Stimulated activated naive B cell treated with anti-CD40 and anti-IgM and Interleukin-4, amounts not matched to agents 10 μg/mL and 1 μg/mL and 100 μg/mL, for 72 hours (primary cell): ENCODE measurements at regions not wholly inside any gene's neighbourhood (a gene's known extent, or its start where the extent isn't known, plus 50 kb on each side); places are given as distances from the start of the nearest gene placed in this dataset.

Experiments
- ATAC-seq, 2 donors: fragments of 150-1000 bp; cut with Tn5 transposase; replicated peaks; 2 replicates each; pipeline ENCODE4 v1.10.0; 2021; ENCODE audit warnings: moderate library complexity in 1 of 2
- DNase-seq: peaks from one replicate; pipeline ENCODE4 v3.0.0; 2021
- H3K27ac Mint-ChIP-seq: one replicate; pipeline ENCODE4 v1.8.0; 2022; ENCODE audit warnings: mild to moderate bottlenecking, mixed read lengths
- H3K27me3 Mint-ChIP-seq, 2 donors: one replicate each; pipeline ENCODE4 v1.8.0; 2022; ENCODE audit warnings: mixed read lengths in 2 of 2
- H3K36me3 Mint-ChIP-seq, 2 donors: one replicate each; pipeline ENCODE4 v1.8.0; 2022; ENCODE audit warnings: mixed read lengths in 2 of 2, mild to moderate bottlenecking in 1 of 2
- H3K4me1 Mint-ChIP-seq, 2 donors: one replicate each; pipeline ENCODE4 v1.8.0; 2022; ENCODE audit warnings: mixed read lengths in 2 of 2, mild to moderate bottlenecking in 1 of 2
- H3K4me3 Mint-ChIP-seq, 2 donors: one replicate each; pipeline ENCODE4 v1.8.0; 2022; ENCODE audit warnings: mild to moderate bottlenecking in 2 of 2, mixed read lengths in 2 of 2, moderate library complexity in 1 of 2
- H3K9me3 Mint-ChIP-seq, 2 donors: one replicate each; pipeline ENCODE4 v1.8.0; 2022; ENCODE audit warnings: mixed read lengths in 2 of 2, mild to moderate bottlenecking in 1 of 2

DNA sequence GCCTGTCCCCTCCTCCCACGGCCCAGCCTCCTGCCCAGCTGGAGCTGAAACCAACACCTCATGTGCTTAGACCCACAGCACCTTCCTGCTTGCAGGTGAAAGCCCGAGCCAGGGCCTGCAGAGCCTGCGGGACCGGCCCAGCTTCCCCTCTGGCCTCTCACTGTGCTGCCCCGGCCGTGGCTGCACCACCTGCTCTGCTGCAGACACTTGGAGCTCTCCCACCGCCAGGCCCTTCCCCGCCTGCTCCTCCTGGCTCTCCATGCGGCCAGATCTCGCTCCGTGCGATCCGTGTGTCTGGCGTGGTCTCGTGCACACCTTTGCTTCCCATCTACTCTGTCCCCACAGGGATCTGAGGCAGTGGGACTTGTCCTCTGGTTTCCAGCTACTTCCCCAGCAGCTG, 72.2 kb upstream of the FBRSL1 start:
- Mint-ChIP-seq H3K27ac (no peak overlapping the region), H3K27me3 (peaks cover 3 to 9% of the 10 kb centered on the region in 2 donors), H3K36me3 (no peaks in the 10 kb centered on the region), H3K4me3 (no peak overlapping the region), H3K9me3 (peaks cover 0 to 3% of the 10 kb centered on the region in 2 donors), H3K4me1 (peaks cover 10 to 43% of the 10 kb centered on the region in 2 donors)
- DNase-seq (no peak), ATAC-seq (no peak)

GRCh38 chr12:132416827-132417226, 73.1 kb upstream of the FBRSL1 start:
- Mint-ChIP-seq H3K27me3 (peaks cover 0 to 7% of the 10 kb centered on the region in 2 donors), H3K36me3 (no peaks in the 10 kb centered on the region), H3K27ac (no peak overlapping the region), H3K4me1 (peaks cover 8 to 37% of the 10 kb centered on the region in 2 donors), H3K9me3 (peaks cover 0 to 3% of the 10 kb centered on the region in 2 donors), H3K4me3 (no peak overlapping the region)
- ATAC-seq (no peak), DNase-seq (no peak)

DNA sequence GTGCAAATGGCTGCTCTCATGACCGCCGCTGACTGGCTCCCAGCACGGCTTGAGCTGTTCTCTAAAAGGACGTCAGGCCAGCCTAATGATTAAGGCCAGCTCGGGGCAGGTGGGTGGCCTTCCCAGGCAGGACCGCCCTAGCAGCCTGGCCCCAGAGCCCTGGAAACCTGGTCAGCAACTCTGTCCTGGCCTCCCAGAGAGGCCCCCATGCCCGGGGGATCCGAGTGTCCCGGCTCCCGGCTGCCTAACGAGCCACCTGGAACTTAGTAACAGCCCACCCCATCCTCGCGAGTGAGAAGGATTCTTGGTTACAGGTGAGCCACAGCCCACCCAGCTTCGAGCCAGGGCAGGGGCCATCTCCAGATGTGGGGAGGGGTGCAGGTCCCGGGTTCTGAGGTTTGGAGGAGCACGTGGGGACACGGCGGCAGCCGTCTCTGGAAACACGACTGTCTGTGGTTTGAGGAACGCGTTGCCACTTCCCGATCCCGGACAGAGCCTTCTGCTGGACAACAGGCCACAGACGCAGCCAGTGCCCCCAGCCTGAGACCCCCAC, 73.8 kb upstream of the FBRSL1 start:
- ATAC-seq (no peak), DNase-seq (no peak)
- Mint-ChIP-seq H3K36me3 (no peaks in the 10 kb centered on the region), H3K27ac (no peak overlapping the region), H3K4me3 (no peak overlapping the region), H3K9me3 (peaks cover 0 to 3% of the 10 kb centered on the region in 2 donors), H3K27me3 (peaks cover 0 to 7% of the 10 kb centered on the region in 2 donors), H3K4me1 (peaks cover 5 to 31% of the 10 kb centered on the region in 2 donors)

DNA sequence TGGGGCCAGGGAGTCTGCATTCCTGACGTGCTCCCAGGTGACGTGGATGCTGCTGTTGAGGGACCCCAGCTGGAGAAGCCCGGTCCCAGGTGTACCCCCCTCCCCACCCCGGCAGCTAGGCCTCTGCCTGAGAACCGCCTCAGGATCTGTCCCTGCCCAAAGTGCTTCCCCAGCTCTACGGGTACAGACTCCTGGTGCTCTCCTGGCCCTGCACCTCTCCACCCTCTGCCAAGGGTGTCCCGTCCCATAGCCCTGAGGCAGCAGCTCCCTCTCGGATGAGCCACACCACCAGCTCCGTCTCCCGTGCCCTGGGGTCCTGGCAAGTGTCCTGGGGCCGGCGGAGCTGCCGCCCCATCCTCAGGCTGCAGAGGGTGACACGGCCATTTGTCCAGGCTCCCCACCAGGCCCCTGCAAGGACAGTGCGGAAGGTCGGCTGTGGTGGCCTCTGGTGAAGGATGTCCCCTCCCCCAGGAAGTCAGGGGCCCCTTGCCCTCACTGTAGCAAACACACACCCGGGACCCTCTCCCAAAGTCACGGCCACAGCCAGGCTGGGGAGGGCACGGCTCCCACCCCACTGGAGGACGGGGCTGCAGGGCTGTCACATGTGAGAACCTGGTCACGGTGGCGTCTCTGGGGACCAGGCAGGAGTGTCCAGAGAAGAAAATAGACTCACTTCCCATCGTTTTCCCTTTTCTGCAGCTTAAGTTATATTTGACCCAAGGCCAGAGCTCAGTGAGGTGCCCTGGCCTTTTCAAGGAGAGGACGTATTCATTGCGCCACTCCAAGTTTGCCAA, 74.4 kb upstream of the FBRSL1 start:
- no peaks in the 10 kb centered on the region for H3K9me3 Mint-ChIP-seq
- peaks cover 0 to 7% of the 10 kb centered on the region in 2 donors for H3K27me3 Mint-ChIP-seq
- H3K4me3 Mint-ChIP-seq, result peak overlapping the region in 1 of 2 donors; percentile 59
- H3K4me1 Mint-ChIP-seq, result peaks cover 5 to 25% of the 10 kb centered on the region in 2 donors
- H3K27ac Mint-ChIP-seq, result no peak overlapping the region
- no peak for DNase-seq
- peak; percentile 24 to 26 for ATAC-seq
- no peaks in the 10 kb centered on the region for H3K36me3 Mint-ChIP-seq

- peak; percentile 97 to 98 for ATAC-seq
Measured at GRCh38 chr12:132414634-132415326, 75.2 kb upstream of the FBRSL1 start.

DNA sequence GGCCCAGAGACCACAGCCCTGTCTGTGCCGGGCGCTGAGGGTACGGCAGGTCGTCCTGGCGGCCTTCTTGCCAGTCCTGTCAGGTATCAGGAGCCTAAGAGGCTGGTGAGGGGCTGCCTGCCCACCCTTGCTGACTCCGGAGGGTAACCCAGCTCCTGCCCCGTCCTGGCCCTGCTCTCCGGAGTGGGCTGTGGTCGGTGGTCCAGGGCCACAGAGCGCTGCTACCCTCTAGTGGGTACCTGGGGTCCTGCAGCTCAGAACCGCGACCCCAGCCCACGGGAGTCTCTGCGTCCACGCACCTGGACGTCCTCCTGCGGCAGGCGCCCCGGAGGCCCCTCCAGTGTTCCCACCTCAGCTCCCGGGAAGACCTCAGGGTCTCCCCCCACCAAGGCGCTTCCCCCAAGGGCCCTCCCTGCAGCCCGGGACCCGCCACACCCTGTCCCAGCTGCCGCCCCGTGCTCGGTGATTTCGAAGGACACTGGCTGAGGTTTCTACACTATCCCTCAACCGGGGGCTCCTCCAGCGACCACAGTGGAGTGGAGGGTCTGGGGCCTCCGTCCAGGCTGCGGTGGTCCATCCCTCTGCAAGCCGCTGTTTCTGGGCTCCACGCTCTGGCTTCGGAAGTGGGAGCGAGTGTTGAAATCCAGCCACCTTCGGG, 75.9 kb upstream of the FBRSL1 start:
- no peak for DNase-seq
- no peak for ATAC-seq

More at GRCh38 chr12:132414634-132415326, 75.2 kb upstream of the FBRSL1 start:
- Mint-ChIP-seq H3K36me3 (no peaks in the 10 kb centered on the region), H3K27ac (no peak overlapping the region), H3K9me3 (no peaks in the 10 kb centered on the region), H3K4me3 (peak overlapping the region in 1 of 2 donors; percentile 59), H3K4me1 (peaks cover 5 to 25% of the 10 kb centered on the region in 2 donors), H3K27me3 (peaks cover 0 to 5% of the 10 kb centered on the region in 2 donors)
- peak; percentile 72 for DNase-seq

GRCh38 chr12:132411457-132411856, 78.5 kb upstream of the FBRSL1 start:
- ATAC-seq (no peak), DNase-seq (no peak)
- Mint-ChIP-seq H3K9me3 (no peaks in the 10 kb centered on the region), H3K27ac (no peak overlapping the region), H3K4me1 (peaks cover 5 to 17% of the 10 kb centered on the region in 2 donors), H3K36me3 (no peaks in the 10 kb centered on the region), H3K4me3 (no peak overlapping the region), H3K27me3 (peaks cover 0 to 20% of the 10 kb centered on the region in 2 donors)

More for the DNA sequence above, 75.9 kb upstream of the FBRSL1 start:
- H3K36me3 Mint-ChIP-seq, result no peaks in the 10 kb centered on the region
- H3K27ac Mint-ChIP-seq, result no peak overlapping the region
- no peaks in the 10 kb centered on the region for H3K9me3 Mint-ChIP-seq
- no peak overlapping the region for H3K4me3 Mint-ChIP-seq
- peaks cover 5 to 25% of the 10 kb centered on the region in 2 donors for H3K4me1 Mint-ChIP-seq
- peaks cover 0 to 4% of the 10 kb centered on the region in 2 donors for H3K27me3 Mint-ChIP-seq

GRCh38 chr12:132410849-132411248, 79.1 kb upstream of the FBRSL1 start:
- Mint-ChIP-seq H3K4me3 (no peak overlapping the region), H3K4me1 (peaks cover 5 to 16% of the 10 kb centered on the region in 2 donors), H3K27ac (no peak overlapping the region), H3K36me3 (no peaks in the 10 kb centered on the region), H3K27me3 (peaks cover 0 to 26% of the 10 kb centered on the region in 2 donors), H3K9me3 (no peaks in the 10 kb centered on the region)
- ATAC-seq (no peak), DNase-seq (no peak)

DNA sequence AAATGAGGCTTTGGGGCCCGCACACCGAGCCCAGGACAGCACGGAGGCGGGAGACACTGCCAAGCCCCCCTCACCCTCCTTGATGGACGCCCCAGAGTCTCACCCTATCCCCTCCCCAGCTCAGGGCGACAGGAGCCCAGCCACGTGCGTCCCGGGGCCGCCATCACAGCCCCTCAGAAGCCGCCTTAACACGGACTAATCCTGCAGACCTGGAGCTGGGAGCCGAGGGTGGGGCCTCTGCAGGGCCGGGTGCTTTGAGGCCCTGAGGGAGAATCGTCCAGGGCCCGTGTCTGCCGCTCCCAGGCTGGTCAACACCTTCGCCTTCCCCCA, 79.7 kb upstream of the FBRSL1 start:
- Mint-ChIP-seq H3K36me3 (no peaks in the 10 kb centered on the region), H3K9me3 (no peaks in the 10 kb centered on the region), H3K27me3 (peaks cover 2 to 32% of the 10 kb centered on the region in 2 donors), H3K27ac (no peak overlapping the region), H3K4me1 (peaks cover 2 to 10% of the 10 kb centered on the region in 2 donors), H3K4me3 (no peak overlapping the region)
- no peak for DNase-seq
- no peak for ATAC-seq

GRCh38 chr12:132409495-132410295, 80.3 kb upstream of the FBRSL1 start:
- H3K27ac Mint-ChIP-seq, result no peak overlapping the region
- H3K4me3 Mint-ChIP-seq, result no peak overlapping the region
- no peaks in the 10 kb centered on the region for H3K36me3 Mint-ChIP-seq
- H3K4me1 Mint-ChIP-seq, result peaks cover under 1 to 5% of the 10 kb centered on the region in 2 donors
- DNase-seq, result no peak
- peaks cover 3 to 38% of the 10 kb centered on the region in 2 donors for H3K27me3 Mint-ChIP-seq
- no peaks in the 10 kb centered on the region for H3K9me3 Mint-ChIP-seq
- no peak for ATAC-seq

DNA sequence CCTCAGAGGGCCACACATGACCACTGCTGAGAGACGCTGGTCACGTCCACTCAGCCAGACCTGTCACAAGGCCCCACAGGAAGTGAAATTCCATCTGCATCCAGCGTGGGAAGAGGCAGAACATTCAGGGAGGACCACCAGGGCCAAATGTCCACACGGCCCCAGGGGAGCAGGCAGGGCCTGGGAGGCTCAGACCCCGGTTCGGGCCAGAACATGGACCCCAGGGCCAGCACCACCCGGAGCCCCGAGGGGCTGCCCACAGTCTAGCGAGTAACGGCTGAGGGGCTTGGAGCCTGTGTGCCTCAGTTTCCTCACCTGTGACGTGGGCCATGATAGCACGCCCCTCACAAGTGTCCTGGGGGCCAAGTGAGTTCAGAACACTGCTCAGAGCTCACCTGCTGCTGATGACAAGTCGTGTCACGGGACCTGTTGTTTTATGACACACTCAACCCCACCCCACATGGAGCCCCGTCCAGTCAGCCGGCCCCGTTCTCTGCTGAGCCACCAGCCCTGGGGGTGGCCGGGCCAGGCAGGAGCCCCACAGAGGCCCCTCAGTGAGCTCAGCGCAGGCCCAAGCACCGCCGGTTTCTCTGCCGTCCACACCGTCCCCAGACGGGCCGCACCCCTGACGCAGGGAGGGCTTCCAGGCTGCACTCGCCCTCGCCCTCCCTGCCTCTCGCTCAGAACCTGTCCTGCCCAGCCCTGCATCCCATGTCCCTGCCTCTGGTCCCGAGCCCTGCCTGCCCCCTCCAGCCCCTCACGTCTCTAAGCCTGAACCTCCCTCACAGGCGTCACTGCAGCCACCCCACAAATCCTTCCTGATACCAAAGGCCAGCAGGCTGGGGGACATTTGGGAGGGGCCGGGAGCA, 79.5 kb upstream of the GALNT9 start:
- DNase-seq (no peak), ATAC-seq (no peak)
- Mint-ChIP-seq H3K9me3 (no peaks in the 10 kb centered on the region), H3K36me3 (no peaks in the 10 kb centered on the region), H3K4me3 (no peak overlapping the region), H3K27ac (no peak overlapping the region), H3K4me1 (no peaks in the 10 kb centered on the region), H3K27me3 (peaks cover 3 to 41% of the 10 kb centered on the region in 2 donors)

GRCh38 chr12:132407992-132408391, 78.6 kb upstream of the GALNT9 start:
- ATAC-seq, result no peak
- no peak for DNase-seq
- Mint-ChIP-seq H3K4me1 (no peaks in the 10 kb centered on the region), H3K4me3 (no peak overlapping the region), H3K36me3 (no peaks in the 10 kb centered on the region), H3K27me3 (peaks cover 3 to 50% of the 10 kb centered on the region in 2 donors), H3K27ac (no peak overlapping the region), H3K9me3 (no peaks in the 10 kb centered on the region)

DNA sequence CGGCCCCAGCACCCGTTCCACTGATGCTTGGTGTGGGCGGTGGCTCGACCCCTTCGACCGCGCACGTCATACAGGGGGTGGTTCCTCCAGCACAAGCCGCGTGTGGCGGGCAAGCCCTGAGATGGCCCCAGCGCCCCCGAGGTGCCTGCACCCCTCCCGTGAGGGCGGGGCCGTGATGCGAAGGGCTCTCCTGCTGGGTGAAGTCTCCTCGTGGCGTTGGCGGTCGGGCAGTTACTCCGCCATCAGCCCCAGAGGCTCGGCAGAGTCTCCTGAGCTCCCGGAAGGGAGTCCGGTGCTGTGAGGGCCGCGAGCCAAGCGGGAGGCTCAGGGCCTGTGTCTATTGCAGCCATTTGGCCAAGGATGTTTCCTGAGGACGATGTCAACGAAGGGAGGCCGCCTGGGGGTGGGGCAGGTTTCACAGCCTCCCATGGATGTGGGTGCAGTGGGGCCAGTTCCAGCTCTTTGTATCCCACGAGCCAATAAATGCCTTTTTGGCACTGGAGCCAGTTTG, 78.1 kb upstream of the GALNT9 start:
- Mint-ChIP-seq H3K4me1 (no peaks in the 10 kb centered on the region), H3K27ac (no peak overlapping the region), H3K9me3 (no peaks in the 10 kb centered on the region), H3K27me3 (peaks cover 8 to 54% of the 10 kb centered on the region in 2 donors), H3K4me3 (no peak overlapping the region), H3K36me3 (no peaks in the 10 kb centered on the region)
- DNase-seq (no peak), ATAC-seq (no peak)
